ENCODE measurements at regions not wholly inside any gene's neighbourhood (a gene's known extent, or its start where the extent isn't known, plus 50 kb on each side); places are given as distances from the start of the nearest gene placed in this dataset.

DNA sequence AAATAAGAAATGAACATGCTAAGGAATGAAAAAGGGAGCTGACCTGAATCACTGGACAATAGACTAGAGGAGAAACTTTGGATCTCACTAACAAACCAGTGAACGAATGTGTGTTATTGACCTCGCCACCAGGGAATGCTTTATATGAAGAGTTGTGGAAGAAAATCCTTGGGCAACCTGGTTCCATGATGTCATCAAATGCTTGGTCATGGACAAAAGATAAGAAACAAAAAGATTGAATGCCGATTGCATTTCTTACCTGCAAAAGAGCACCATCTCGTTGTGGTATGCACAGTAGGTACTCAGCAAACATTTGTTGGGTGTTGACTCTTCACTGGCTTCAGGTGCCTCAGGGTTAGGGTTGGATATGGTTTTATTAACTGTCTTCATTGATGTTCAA, 165.2 kb upstream of the TSHZ2 start:
- no peak overlapping the region for H3K4me2 ChIP-seq (ENCODE audit: low read length)
- no peaks in the 10 kb centered on the region for H3K79me2 ChIP-seq (ENCODE audit: insufficient read depth, low read length)
- no peak for ATAC-seq
- no peak overlapping the region for H3K4me3 ChIP-seq (replicated peaks in 1 of 2; ENCODE audit: low read depth in 1 of 2, low read length in 2 of 2)
- H3K4me1 ChIP-seq (ENCODE audit: control insufficient read depth in 1 of 2, insufficient read depth in 2 of 2, low read length in 2 of 2), result no peaks in the 10 kb centered on the region
- no peaks in the 10 kb centered on the region for H4K20me1 ChIP-seq (ENCODE audit: insufficient read depth)
- intact Hi-C loops (cut with micrococcal nuclease), result no loop called here
- TF ChIP-seq EZH2phosphoT487 (IDR thresholded peaks at IDR 0.05; ENCODE audit: borderline replicate concordance) (no peak), TCF7L2 (IDR thresholded peaks at IDR 0.05; ENCODE audit: borderline replicate concordance, extremely low read depth, insufficient read depth, insufficient read length) (no peak)
- TF ChIP-seq, protein P1, sequence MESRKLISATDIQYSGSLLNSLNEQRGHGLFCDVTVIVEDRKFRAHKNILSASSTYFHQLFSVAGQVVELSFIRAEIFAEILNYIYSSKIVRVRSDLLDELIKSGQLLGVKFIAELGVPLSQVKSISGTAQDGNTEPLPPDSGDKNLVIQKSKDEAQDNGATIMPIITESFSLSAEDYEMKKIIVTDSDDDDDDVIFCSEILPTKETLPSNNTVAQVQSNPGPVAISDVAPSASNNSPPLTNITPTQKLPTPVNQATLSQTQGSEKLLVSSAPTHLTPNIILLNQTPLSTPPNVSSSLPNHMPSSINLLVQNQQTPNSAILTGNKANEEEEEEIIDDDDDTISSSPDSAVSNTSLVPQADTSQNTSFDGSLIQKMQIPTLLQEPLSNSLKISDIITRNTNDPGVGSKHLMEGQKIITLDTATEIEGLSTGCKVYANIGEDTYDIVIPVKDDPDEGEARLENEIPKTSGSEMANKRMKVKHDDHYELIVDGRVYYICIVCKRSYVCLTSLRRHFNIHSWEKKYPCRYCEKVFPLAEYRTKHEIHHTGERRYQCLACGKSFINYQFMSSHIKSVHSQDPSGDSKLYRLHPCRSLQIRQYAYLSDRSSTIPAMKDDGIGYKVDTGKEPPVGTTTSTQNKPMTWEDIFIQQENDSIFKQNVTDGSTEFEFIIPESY (IDR thresholded peaks at IDR 0.05; ENCODE audit: extremely low read depth, insufficient replicate concordance, low read length), result no peak
- H3K9me2 ChIP-seq (ENCODE audit: insufficient read depth), result no peaks in the 10 kb centered on the region
- POLR2A ChIA-PET, result no interaction called here
- DNase-seq (ENCODE audit: low read depth, low spot score), result no peak
- BruUV-seq (replicated peaks), result no TSS peak
- no peaks in the 10 kb centered on the region for H3K27me3 ChIP-seq (ENCODE audit: insufficient read depth, low read length)
- H3K9me3 ChIP-seq (ENCODE audit: control insufficient read depth in 1 of 2, insufficient read depth in 1 of 2, low read depth in 1 of 2, low read length in 2 of 2), result peaks cover 0 to 17% of the 10 kb centered on the region in 2 experiments; a peak in 1 of 4 replicates
- H3K9ac ChIP-seq (ENCODE audit: low read length), result no peak overlapping the region
- H3K36me3 ChIP-seq (ENCODE audit: control insufficient read depth in 1 of 2, insufficient read depth in 2 of 2, low read length in 2 of 2), result no peaks in the 10 kb centered on the region
- CTCF ChIA-PET, result no interaction called here
- H2AFZ ChIP-seq (ENCODE audit: low read depth, low read length, poor library complexity, severe bottlenecking), result no peak overlapping the region
- no peak overlapping the region for H3K27ac ChIP-seq (ENCODE audit: low read depth, low read length)
- RAD21 ChIA-PET (ENCODE audit: low non-redundant PET in 1 of 2, low total read pairs in 2 of 2, uncharacterized antibody in 2 of 2, unreplicated experiment in 2 of 2), result no interaction called here

DNA sequence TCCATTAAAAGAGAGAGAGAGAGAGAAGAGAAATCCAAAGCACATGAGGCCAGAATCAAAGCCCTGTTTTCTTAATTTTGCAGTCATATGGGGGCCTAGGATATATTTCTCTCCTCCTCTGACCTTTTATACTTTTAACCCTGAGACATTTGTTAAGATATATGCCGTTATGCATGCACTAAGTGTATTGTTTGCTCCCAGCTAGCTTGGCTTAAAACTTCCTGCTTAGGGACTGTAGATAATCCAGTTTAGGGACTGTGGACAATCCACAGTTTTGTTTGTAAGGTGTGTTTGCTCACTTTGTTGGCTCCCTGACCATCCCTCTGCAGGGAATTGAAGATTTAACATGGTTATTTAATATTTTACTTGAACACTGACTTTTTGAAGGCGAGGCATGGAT, 166.3 kb upstream of the TSHZ2 start:
- Histone ChIP-seq H2AFZ (ENCODE audit: low read depth, low read length, poor library complexity, severe bottlenecking) (no peak overlapping the region), H4K20me1 (ENCODE audit: insufficient read depth) (no peaks in the 10 kb centered on the region), H3K27me3 (ENCODE audit: insufficient read depth, low read length) (no peaks in the 10 kb centered on the region), H3K4me2 (ENCODE audit: low read length) (no peak overlapping the region), H3K4me3 (replicated peaks in 1 of 2; ENCODE audit: low read depth in 1 of 2, low read length in 2 of 2) (no peak overlapping the region), H3K9me3 (ENCODE audit: control insufficient read depth in 1 of 2, insufficient read depth in 1 of 2, low read depth in 1 of 2, low read length in 2 of 2) (peaks cover 0 to 19% of the 10 kb centered on the region in 2 experiments; a peak in 1 of 4 replicates), H3K4me1 (ENCODE audit: control insufficient read depth in 1 of 2, insufficient read depth in 2 of 2, low read length in 2 of 2) (no peaks in the 10 kb centered on the region), H3K27ac (ENCODE audit: low read depth, low read length) (no peak overlapping the region), H3K9me2 (ENCODE audit: insufficient read depth) (no peaks in the 10 kb centered on the region), H3K79me2 (ENCODE audit: insufficient read depth, low read length) (no peaks in the 10 kb centered on the region), H3K36me3 (ENCODE audit: control insufficient read depth in 1 of 2, insufficient read depth in 2 of 2, low read length in 2 of 2) (no peaks in the 10 kb centered on the region), H3K9ac (ENCODE audit: low read length) (no peak overlapping the region)
- POLR2A ChIA-PET, result no interaction called here
- ATAC-seq (no peak), DNase-seq (ENCODE audit: low read depth, low spot score) (no peak)
- CTCF ChIA-PET, result no interaction called here
- RAD21 ChIA-PET (ENCODE audit: low non-redundant PET in 1 of 2, low total read pairs in 2 of 2, uncharacterized antibody in 2 of 2, unreplicated experiment in 2 of 2), result no interaction called here
- intact Hi-C loops (cut with micrococcal nuclease), result no loop called here
- BruUV-seq (replicated peaks), result no TSS peak
- TF ChIP-seq FOSL1 (IDR thresholded peaks at IDR 0.05; ENCODE audit: low read depth) (no peak), ZNF274 (IDR thresholded peaks at IDR 0.05; ENCODE audit: low read depth, low read length) (no peak), JUND (IDR thresholded peaks at IDR 0.05) (no peak), RAD21 (IDR thresholded peaks at IDR 0.05; ENCODE audit: low read depth) (no peak), EGR1 (IDR thresholded peaks at IDR 0.05; ENCODE audit: low read depth) (no peak), EZH2phosphoT487 (IDR thresholded peaks at IDR 0.05; ENCODE audit: borderline replicate concordance) (no peak), EZH2 (IDR thresholded peaks at IDR 0.05) (no peak), CBX3 (IDR thresholded peaks at IDR 0.05; ENCODE audit: low read depth) (no peak), SRF (IDR thresholded peaks at IDR 0.05; ENCODE audit: low read depth) (no peak), SIN3A (IDR thresholded peaks at IDR 0.05; ENCODE audit: low read depth) (no peak), TCF7L2 (IDR thresholded peaks at IDR 0.05; ENCODE audit: borderline replicate concordance, extremely low read depth, insufficient read depth, insufficient read length) (no peak), ELF1 (IDR thresholded peaks at IDR 0.05; ENCODE audit: borderline replicate concordance, low read depth) (no peak), CEBPB (IDR thresholded peaks at IDR 0.05; ENCODE audit: low read depth) (no peak), SP1 (IDR thresholded peaks at IDR 0.05; ENCODE audit: low read depth) (no peak), POLR2AphosphoS5 (IDR thresholded peaks at IDR 0.05; ENCODE audit: low read depth, low read length) (no peak), YY1 (IDR thresholded peaks at IDR 0.05; ENCODE audit: extremely low read depth, insufficient replicate concordance, low read depth, low read length) (no peak), POLR2A (IDR thresholded peaks at IDR 0.05; ENCODE audit: borderline replicate concordance, extremely low read depth, insufficient read depth, insufficient read length) (no peak)
- TF ChIP-seq, protein P2, sequence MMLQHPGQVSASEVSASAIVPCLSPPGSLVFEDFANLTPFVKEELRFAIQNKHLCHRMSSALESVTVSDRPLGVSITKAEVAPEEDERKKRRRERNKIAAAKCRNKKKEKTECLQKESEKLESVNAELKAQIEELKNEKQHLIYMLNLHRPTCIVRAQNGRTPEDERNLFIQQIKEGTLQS (IDR thresholded peaks at IDR 0.05), result no peak
- TF ChIP-seq, protein P1 (IDR thresholded peaks at IDR 0.05; ENCODE audit: extremely low read depth, insufficient replicate concordance, low read length), result no peak

All from HCT116 (cell line).